ENCODE measurements at regions not wholly inside any gene's neighbourhood (a gene's known extent, or its start where the extent isn't known, plus 50 kb on each side); places are given as distances from the start of the nearest gene placed in this dataset.

DNA sequence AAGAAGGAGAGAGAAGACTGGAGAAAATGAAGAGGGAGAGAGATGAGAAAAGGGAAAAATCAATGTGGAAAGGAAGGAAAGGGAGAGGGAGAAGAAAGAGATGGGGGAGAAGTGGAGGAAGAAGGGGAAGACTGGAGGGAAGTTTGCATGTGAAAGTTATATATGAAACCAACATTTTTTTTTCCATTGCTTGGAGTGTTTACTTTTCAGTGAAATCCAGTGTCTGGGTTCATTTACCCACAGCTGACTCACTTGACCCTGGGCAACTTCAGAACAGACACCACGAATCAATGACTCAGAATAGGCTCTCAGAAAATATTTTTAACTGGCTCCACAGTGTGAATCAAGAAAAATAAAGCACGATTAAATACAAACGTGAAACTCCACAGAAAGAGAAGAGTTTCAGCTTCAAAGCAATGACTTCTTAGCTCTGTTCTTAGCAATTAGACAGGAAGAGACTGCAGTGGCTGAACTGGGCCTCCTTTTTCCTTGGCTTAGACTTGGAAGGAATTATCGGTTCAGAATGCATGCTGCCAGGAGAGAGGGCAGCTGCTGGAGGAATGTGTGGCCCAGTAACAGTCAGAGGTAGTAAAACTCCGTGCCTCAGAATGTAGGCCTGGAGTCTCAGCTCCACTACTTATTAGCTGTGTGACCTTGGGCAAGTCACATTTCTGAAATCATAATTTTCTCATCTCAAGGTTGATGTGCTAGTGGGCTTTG, 237.5 kb downstream of the MIAT start:
- peak; percentile 19 for DNase-seq

DNA sequence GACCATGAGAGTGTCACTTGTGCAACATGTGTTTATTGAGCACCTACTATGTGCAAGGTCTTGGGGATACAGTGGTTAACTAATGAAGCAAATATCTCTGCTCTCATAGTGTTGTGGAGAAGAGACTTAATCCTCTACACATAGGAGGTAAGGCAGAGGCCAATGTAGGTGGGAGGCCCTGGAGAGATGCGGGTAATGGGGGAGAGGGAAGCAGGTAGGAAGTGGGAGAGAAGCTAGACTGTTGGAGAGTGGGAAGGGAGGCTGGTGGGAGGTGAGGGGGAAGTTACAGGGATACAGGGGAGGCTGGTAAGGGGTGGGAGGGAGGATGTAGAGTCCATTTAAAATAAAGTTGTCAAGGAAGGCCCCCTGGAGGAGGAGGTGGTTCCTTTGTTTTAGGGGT, 240.0 kb downstream of the MIAT start:
- DNase-seq = no peak

DNA sequence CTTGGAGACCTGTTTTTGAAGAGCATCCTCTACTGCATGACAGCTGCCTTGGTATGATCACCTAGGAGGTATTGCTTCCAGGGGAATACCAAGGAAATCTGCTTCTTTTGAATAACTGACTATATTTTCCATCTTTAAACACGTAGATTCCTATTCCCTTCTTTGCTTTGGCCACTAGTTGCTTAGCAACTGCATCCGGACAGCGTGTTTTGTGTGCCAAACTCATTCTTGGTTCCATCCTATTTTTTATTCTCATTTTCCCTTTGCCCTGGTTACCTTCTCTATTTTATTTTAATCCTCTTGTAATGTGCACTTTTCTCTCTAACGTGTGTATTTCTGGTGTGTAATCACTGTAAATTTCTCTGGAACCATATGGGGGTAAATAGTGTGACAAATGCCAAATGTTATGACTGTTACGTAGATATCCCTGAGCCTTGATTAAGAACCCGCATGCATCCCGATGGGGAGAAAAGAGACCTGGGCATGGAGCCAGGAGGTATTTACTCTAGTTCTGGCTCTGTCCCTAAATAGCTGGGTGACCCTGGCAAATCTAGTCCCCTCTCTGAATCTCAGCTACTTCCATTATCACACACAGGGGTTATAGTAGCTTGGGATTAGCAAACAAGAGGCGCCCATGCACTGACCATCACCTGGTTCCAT, 241.7 kb downstream of the MIAT start:
- no peak for DNase-seq

DNA sequence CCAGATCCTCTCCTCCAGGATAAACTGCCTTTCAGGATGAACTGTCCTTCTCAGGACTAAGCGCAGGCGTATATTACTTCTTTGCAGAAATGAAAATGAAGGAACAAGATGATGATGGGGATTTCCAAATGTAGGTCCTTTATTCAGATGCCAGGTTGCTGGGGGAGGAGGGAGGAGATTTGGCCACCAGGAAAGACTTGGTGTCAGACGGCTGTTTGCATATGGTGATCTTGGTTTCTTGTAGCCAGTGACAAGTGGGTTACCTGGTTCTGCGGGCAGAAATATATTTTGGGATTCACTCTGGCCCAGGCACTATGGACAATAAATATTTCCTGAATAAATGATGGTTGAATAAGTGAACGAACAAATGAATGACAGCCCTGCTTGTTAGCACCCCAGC, 243.4 kb downstream of the MIAT start:
- DNase-seq = no peak

DNA sequence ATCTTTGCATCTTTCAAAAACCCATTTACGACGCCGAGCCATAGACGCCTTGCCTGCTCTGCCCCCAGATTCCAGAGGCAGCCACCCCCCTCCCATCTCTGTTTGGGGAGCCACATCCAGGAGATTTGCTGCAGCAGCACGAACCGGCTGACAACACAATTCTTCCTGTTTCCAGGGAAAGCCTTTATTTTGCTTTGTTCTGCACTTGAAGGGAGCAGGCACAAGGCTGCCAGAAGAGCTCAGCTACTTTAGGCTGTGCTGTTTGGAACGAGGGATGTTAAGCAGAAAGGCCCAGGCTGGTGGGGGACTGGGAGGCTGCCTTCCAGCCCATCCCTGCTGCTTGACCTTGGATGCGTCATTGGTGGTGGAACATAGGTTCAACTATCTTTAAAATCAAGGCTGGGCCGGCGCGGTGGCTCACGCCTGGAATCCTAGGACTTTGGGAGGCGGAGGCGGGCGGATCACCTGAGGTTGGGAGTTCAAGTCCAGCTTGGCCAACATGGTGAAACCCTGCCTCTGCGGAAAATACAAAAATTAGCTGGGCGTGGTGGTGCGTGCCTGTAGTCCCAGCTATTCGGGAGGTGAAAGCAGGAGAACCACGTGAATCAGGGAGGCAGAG, 243.9 kb downstream of the MIAT start:
- DNase-seq = no peak

DNA sequence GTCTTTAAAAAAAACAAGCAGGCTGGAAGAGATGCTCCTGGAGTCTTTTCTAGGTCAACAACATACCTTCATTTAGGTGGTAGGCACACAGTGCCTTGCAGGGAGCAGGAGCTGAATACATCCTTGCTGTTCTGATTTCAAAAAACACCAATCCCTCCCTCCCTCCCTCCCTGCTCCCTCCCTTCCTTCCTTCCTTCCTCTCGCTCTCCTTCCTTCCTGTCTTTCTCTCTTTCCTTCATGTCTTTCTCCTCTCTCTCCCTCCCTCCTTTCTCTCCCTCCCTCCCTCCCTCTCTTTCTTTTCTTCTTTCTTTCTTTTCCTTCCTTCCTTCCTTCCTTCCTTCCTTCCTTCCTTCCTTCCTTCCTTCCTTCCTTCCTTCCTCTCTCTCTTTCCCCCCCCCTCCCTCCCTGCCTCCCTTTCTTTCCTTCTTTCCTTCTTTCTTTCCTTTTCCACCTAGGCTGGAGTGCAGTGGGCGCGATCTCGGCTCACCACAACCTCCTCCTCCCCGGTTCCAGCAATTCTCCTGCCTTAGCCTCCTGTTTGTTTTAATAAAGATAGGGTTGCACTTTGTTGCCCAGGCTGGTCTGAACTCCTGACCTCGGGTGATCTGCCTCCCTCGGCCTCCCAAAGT, 245.1 kb downstream of the MIAT start:
- DNase-seq = no peak

DNA sequence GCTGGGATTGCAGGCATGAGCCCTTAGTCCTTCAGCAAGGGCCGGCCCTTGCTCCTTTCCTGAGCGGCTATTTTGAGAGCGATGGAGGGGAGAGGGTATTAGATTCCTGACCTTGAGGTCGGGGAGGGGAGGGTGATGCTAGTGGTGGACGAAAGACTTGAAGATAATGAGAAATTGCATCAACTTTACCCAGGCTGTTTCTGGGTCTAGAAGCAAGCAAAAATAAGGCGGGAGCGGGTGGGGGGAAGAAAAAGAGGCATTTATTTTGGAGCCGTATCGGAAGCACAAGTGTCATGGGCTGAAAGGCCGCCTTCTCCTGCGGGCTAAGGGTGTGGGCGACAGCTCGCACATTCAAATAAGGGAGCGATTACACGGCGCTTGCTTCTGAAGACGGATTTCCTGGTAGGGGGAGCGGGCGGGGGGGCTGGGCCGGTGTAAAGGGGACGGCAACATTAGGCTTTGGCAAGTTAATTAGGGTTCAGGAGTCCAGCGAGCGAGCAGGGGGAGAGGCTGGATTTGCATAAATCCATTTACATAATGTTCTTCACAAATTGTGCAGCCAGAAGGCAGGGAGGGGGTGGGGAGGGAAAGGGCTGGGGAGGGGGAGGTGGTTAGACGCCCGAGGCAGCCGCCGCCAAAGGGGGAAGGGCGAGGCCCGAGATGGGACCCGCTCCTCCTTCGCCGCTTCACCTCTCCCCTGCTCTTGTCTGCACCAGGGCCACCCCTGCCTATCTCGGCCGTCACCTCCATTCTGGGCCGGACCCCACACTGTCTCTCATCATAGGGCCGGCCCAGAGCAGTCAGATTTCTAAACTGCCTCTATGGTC, 245.9 kb downstream of the MIAT start:
- peak; percentile 35 for DNase-seq

DNA sequence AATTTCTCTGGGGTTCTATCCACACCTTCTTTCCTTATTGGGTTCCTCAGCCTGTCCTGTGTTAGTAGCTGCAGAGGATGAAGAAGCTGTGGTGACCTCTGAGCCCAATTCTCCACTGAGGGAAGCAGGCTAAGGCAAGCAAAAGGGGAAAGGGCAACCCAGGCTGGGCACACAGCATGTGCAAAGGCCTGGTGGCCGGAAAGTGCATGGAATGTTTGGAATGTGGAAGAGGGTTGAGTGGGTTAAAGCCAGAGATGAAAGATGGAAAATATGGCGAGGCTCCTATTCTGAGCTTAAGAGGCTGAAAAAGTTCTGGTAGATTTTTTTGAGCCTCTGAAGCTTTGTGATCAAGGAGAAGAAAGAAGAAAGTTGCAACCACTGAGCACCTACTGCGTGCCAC, 247.1 kb downstream of the MIAT start:
- DNase-seq = no peak

DNA sequence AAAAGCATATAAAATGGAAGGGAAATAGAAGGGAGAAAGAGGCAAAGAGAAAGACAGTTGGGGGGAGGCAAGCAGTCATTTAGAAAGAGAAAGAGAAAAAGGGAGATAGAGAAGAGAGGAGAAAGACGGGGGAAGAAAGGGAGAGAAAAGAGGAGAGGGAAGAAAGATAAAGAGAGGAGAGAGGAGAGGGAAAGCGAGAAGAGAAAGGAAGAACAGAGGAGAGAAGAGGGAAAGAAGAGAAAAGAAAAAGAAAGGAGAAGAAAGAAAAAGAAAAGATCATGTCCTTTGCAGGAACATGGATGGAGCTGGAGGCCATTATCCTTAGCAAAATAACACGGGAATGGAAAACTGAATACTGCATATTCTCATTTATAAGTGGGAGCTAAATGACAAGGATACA, 247.7 kb downstream of the MIAT start:
- no peak for DNase-seq

DNA sequence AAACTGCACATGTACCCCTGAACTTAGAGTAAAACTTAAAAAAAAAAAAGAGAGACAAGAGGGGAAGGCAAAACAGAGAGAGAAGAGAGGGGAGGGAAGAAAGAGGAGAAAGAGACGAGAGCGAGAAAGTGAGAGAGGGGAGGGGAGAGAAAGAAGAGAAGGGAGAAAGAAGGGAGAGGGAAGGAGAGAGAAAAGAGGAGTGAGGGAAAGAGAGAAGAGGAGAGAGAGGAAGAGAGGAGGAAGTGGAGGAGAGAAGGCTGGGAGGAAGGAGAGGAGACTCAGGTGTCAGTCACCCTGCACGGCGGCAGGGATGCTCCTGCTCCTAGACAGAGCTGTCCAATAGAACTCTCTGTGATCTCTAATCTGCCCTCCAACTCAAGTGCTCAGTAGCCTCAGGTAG, 248.3 kb downstream of the MIAT start:
- DNase-seq = no peak

DNA sequence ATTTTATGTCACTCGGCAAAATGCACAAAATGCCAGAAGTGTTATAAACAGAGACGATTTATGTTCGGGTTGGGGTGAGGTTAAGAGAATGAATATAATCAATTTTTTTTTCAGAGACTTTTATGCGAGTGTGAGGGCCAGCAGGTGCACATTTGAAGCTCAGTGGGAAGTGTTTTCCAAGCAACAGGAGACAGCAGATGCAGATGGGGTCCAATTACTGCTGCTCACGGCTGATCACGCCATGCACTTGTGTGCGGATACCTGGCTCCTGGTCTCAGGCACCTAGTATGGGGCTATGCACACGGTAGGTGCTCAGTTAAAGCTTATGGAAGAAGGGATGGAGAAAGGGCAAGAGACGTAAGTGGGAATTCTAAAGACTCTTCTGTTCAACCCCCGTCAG, 249.1 kb downstream of the MIAT start:
- no peak for DNase-seq

DNA sequence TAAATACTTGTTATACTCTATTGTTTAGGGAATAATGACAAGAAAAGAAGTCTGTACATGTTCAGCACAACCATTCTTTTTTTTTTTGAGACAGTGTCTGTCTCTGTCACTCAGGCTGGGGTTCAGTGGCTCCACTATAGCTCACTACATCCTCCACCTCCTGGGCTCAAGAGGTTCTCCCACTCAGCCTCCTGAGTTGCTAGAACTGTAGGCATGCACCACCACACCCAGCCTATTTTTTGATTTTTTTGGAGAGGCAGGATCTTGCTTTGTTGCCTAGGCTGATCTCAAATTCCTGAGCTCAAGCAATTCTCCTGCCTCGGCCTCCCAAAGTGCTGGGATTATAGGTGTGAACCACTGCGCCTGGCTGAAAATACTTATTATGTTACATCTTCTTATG, 250.0 kb downstream of the MIAT start:
- no peak for DNase-seq

DNA sequence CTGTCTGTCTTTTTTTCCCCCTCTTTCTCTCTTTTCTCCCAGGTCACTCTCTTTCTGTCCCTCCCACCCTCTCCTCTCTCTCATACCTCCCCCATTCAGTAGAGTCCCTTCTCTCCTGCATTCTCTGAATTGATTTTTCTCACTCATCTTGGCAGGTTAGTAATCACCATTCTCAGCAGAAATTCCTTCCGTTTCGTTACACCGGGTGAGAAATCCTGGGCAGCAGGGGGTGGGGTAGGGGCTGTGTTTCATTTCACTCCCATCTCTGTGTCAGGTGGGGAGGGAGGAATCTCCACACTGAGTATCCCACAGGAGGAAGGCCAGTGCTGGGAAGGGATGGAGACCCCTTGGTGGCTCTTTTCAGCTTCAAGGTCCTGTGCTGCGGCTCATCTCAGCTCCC, 253.5 kb downstream of the MIAT start:
- DNase-seq = no peak

DNA sequence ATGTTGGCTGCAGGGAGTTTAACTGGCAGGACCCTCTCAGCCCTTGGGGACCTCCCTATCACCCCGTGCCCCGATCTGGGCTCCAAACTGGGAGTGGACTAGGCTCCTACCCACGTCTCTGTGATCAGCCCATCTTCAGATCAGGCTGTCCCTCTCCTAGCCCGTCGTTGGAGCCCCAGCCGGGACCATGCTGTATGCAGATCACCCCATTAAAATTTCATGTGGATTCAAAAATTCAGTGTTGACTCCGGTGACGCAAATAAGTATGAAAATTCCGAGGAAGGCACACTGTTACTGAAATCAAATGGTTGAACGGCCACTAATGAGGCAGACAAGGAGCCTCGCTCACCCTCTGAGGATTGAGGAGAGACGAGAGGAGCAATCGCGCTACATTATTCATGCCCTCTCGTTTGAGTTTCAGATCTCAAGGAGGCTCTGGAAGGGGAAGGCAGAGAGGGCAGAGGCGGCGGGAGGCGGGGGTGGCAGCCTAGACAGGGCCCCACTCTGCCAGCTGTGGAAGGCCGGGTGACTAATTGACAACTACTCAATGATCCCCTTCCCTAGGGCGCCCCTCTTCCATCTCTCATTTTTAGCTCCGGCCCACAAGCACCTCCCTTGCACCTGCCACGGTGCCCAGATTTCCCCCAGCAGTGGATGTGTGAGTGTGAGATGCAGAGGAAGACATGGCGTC, 255.4 kb downstream of the MIAT start:
- no peak for DNase-seq

DNA sequence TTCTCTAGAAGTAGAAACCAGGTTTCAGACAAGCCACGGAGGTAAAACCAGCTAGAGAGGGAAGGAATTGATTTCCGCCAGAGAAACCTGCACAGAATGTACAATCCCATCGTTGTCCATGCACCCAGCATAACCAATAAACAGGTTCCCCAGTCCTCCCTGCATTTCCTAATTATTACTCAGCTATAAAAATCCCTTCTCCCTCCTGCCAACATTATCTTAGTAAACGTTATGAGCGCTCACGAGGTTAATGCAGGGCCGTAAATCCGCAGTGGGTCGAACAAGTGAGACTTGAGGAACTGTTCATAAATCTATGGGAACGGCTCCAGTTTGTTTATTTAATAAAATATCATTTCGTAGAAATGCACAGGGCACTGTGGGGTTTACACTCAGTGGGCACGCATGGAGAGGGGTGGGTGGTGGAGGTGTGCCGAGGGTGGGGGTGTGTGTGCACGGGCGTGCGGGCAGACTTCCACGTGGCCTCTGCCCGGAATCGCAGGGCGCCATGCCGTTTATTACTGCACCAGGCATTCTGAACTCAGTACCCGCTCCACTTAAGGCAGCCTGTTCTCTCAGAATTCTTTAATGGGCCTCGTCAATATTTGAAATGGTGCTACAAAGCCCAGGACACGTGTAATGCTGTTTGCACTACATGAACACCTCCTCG, 257.3 kb downstream of the MIAT start:
- DNase-seq = no peak

DNA sequence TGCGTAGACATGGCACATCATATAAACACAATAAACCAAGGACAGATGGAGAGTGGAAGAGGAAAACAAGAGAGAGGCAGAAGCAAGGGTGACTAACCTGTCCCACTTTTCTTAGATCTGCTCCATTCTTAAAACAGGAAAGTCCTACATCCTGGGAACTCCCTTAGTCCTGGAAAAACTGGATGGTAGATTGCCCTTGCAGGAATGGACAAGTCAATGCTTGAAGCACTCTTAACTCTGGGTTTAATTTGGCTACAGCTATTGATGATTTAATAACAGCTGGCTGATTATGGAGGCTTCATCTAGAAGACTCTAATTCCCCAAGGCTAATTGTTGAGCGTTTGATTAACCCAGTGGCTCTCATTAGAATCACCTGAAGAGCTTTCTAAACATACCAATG, 258.8 kb downstream of the MIAT start:
- no peak for DNase-seq

DNA sequence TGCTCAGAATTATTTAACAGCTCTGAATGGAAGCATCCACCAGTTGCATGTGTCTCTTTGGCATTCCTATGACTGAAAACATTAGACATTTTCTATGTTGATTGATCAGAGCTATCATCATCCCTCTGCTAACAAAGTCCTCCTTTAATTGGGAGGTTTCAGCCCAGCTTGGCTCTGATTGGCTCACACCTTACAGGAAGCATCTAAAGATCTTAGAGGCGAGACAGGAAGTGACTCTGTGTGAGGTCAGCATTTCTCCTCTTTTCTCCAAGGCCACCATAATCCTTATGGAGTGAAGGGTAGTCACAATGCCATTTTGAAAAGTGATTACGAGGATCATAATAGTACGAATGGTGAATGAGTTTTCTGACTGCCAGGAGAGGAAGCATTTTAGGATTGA, 260.8 kb downstream of the MIAT start:
- DNase-seq = no peak

DNA sequence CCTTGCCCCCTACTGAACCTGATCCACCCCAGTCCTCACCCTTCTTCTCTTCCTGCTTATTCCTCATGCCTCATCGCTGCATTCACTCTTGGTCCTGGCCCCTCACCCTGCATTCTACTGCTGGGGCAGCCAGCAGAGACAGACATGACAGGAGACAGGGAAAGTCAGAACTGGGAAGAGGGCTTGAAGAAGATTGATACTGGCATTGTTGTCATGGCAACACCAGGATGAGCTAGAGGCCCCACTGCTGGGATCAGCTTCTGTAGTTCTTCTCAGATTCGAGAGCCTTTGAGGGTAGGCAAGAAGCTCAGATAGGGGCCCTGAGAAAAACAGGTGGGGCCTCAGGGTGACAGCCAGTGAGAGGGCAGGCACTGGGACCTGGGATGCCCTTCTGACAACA, 264.3 kb downstream of the MIAT start:
- DNase-seq = no peak

DNA sequence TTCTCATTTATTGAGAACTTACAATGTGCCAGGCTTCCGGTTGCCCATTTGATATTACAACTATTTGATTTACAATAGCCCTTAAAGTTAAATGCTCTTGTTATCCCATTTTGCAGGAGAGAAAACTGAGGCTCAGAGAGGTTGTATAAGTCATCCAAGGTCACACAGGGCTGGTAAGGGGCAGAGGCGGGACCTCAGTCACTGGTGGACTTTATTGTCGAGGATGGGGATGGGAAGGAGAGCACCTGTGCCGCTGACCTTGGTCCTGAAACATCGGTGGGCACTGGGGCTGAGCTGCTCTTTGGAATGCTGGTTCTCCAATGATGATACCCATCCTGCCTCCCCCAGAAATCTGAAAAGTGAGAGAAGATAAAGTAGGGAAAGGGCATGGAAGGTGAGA, 265.4 kb downstream of the MIAT start:
- DNase-seq = peak; percentile 5

DNA sequence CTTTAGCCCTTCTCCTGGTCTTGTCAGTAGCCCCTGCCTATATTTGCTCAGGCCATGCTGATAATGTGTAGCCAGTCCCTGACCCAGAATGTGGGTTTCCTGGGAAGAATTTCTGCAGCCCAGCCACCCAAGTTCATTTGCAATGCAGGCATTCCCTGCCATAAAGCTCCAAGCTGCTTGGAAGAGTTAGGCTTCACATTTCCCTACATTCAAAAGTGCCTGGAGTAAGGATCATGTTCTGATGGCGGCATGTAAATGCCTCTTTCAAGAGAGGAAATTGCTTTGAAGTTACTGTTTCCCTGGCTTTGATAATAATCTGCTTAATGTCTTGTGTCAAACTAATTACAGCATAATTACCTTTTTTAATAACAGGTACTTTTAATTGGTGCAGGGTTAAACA, 266.1 kb downstream of the MIAT start:
- no peak for DNase-seq

DNA sequence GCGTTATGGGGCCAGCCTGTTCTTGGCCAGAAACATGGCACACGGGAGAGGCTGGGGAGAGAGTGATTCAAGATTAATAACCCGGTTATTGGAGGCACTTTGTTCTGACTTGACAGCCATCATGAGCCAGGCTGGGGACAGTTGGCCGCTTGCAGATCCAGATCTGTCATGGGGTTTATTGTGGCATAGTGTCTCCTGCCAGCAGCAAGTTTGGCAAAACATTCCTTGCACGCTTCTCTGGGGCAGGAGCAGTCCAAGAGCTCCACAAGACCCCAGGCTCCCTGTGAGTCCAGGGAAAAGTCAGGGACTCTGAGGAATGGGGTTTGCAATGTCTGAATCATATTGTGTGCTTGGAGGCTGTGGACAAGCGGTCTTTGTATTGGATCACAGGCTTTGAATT, 270.4 kb downstream of the MIAT start:
- no peak for DNase-seq

DNA sequence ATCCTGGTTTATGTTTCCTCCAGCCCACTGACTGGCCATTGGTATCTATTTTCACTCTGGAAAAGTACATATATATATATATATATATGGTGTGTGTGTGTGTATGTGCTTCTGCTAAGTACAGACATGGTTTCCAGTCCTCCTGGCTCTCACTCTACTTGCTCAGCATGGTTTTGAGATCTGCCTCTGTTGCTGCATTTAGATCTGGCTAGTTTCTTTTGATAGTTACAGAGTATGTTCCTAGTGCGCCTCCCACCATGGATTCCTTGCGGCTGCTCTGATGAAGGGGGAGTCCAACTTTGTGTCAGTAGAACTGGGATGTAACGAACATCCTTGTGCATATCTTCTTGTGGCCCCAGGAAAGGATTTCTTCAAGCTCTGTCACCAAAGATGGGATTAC, 274.1 kb downstream of the MIAT start:
- DNase-seq = no peak
